IMR-90 (cell line): ENCODE measurements at regions not wholly inside any gene's neighbourhood (a gene's known extent, or its start where the extent isn't known, plus 50 kb on each side); places are given as distances from the start of the nearest gene placed in this dataset.

ENCODE experiments used
- ATAC-seq: fragments of 200-7000 bp; cut with Tn5 transposase; 2 replicates; pipeline ENCODE4 v1.9.1; 2020; ENCODE audit warnings: low read depth, mild to moderate bottlenecking, moderate library complexity
- BruUV-seq: library from RNA; stranded (reverse); fragments of 400-500 nt; replicated peaks from 2 replicates; lab custom pipeline; 2021; lab: Mats Ljungman, UMichigan
- CTCF ChIA-PET: fragments of 300-600 bp; formaldehyde crosslinking; extraction: SDS; loops from one replicate; lab custom pipeline; 2021; ENCODE audit warnings: antibody characterized with exemption; lab: Yijun Ruan, JAX
- POLR2A ChIA-PET: fragments of 300-600 bp; sonication (Branson Sonifier 250); formaldehyde crosslinking; loops from one replicate; lab custom pipeline; 2022; ENCODE audit warnings: antibody characterized with exemption; ENCODE audit not compliant: unreplicated experiment; lab: Charles Lee
- DNase-seq: peaks from one replicate; pipeline ENCODE4 v3.0.0; 2013
- H2AFZ ChIP-seq: replicated peaks from 2 replicates; pipeline ENCODE3; 2013; ENCODE audit warnings: low read length, mild to moderate bottlenecking; ENCODE audit not compliant: poor library complexity
- H2AK5ac ChIP-seq: 2 replicates; pipeline ENCODE4 v1.6.1; 2013; ENCODE audit warnings: low read depth, low read length, inconsistent platforms
- H2AK9ac ChIP-seq: replicated peaks from 2 replicates; pipeline ENCODE3; 2013; ENCODE audit warnings: mild to moderate bottlenecking, low read depth, low read length, moderate library complexity; ENCODE audit not compliant: poor library complexity
- H2BK120ac ChIP-seq: 2 replicates; pipeline ENCODE4 v1.6.1; 2013; ENCODE audit warnings: low read depth, low read length, inconsistent platforms
- H2BK15ac ChIP-seq: 3 replicates; pipeline ENCODE4 v1.6.1; 2013; ENCODE audit warnings: low read depth, low read length, inconsistent platforms
- H2BK20ac ChIP-seq: 2 replicates; pipeline ENCODE4 v1.6.1; 2013; ENCODE audit warnings: low read depth, mild to moderate bottlenecking, inconsistent platforms, low read length, moderate library complexity
- H2BK5ac ChIP-seq: 2 replicates; pipeline ENCODE4 v1.6.1; 2013; ENCODE audit warnings: mild to moderate bottlenecking, low read depth, low read length, inconsistent platforms; ENCODE audit not compliant: poor library complexity, severe bottlenecking
- H3K14ac ChIP-seq: replicated peaks from 2 replicates; pipeline ENCODE4 v1.6.1; 2013; ENCODE audit warnings: low read depth, low read length, inconsistent platforms
- H3K18ac ChIP-seq: 2 replicates; pipeline ENCODE4 v1.6.1; 2013; ENCODE audit warnings: low read depth, low read length, control low read depth
- H3K23ac ChIP-seq: 2 replicates; pipeline ENCODE4 v1.6.1; 2013; ENCODE audit warnings: low read depth, low read length, inconsistent platforms
- H3K27ac ChIP-seq: 2 replicates; pipeline ENCODE4 v1.5.1; 2013; ENCODE audit warnings: mild to moderate bottlenecking, control low read depth, low read length; ENCODE audit not compliant: insufficient read depth
- H3K27me3 ChIP-seq: 2 replicates; pipeline ENCODE4 v1.6.1; 2013; ENCODE audit warnings: low read length; ENCODE audit not compliant: control insufficient read depth, insufficient read depth
- H3K36me3 ChIP-seq: 2 replicates; pipeline ENCODE4 v1.6.1; 2013; ENCODE audit warnings: low read length, mixed read lengths; ENCODE audit not compliant: control insufficient read depth, insufficient read depth
- H3K4ac ChIP-seq: 2 replicates; pipeline ENCODE4 v1.6.1; 2013; ENCODE audit warnings: low read depth, low read length, inconsistent platforms
- H3K4me1 ChIP-seq: 2 replicates; pipeline ENCODE4 v1.6.1; 2013; ENCODE audit warnings: low read length, mixed read lengths; ENCODE audit not compliant: control insufficient read depth, insufficient read depth
- H3K4me2 ChIP-seq: 2 replicates; pipeline ENCODE4 v1.6.1; 2013; ENCODE audit warnings: low read depth, mild to moderate bottlenecking, control low read depth, low read length, moderate library complexity
- H3K4me3 ChIP-seq: 2 replicates; pipeline ENCODE4 v1.5.1; 2013; ENCODE audit warnings: low read depth, mild to moderate bottlenecking, control low read depth, low read length, moderate library complexity; ENCODE audit not compliant: insufficient read depth
- H3K56ac ChIP-seq: 2 replicates; pipeline ENCODE4 v1.6.1; 2013; ENCODE audit warnings: low read length, inconsistent platforms; ENCODE audit not compliant: insufficient read depth; ENCODE audit errors: extremely low read depth
- H3K79me1 ChIP-seq, 2 experiments: 2 replicates each; pipeline ENCODE4 v1.6.1; 2013; ENCODE audit warnings: low read length in 2 of 2, inconsistent platforms in 1 of 2, low read depth in 1 of 2
- H3K9ac ChIP-seq: 2 replicates; pipeline ENCODE4 v1.6.1; 2013; ENCODE audit warnings: low read depth, low read length, control low read depth
- H3K9me1 ChIP-seq: 2 replicates; pipeline ENCODE4 v1.6.1; 2013; ENCODE audit warnings: low read length, inconsistent platforms; ENCODE audit not compliant: insufficient read depth
- H3K9me3 ChIP-seq: 2 replicates; pipeline ENCODE4 v1.6.1; 2013; ENCODE audit warnings: low read length; ENCODE audit not compliant: control insufficient read depth, insufficient read depth
- H4K20me1 ChIP-seq: 2 replicates; pipeline ENCODE4 v1.6.1; 2013; ENCODE audit warnings: low read length, inconsistent platforms; ENCODE audit not compliant: insufficient read depth
- H4K5ac ChIP-seq: 2 replicates; pipeline ENCODE4 v1.6.1; 2013; ENCODE audit warnings: mild to moderate bottlenecking, low read depth, low read length, control low read depth
- H4K8ac ChIP-seq, 2 experiments: 2 replicates each; pipeline ENCODE4 v1.6.1; 2013; ENCODE audit warnings: low read depth in 2 of 2, low read length in 2 of 2, control low read depth in 1 of 2, inconsistent platforms in 1 of 2
- H4K91ac ChIP-seq: 2 replicates; pipeline ENCODE4 v1.6.1; 2013; ENCODE audit warnings: low read depth, low read length, inconsistent platforms; ENCODE audit not compliant: insufficient read depth
- CEBPB ChIP-seq: IDR thresholded peaks from 2 replicates; pipeline ENCODE4 v1.6.1; 2012; ENCODE audit warnings: low read depth, low read length, improper control_type of control experiment
- NFE2L2 ChIP-seq: fragments of 150-350 bp; IDR thresholded peaks from 2 replicates; pipeline ENCODE4 v1.6.1; 2016; ENCODE audit warnings: low read depth, mild to moderate bottlenecking, low read length
- RAD21 ChIP-seq: IDR thresholded peaks from 2 replicates; pipeline ENCODE4 v1.6.1; 2012; ENCODE audit warnings: low read length, improper control_type of control experiment
- SMC3 ChIP-seq: fragments of 150-350 bp; IDR thresholded peaks from 2 replicates; pipeline ENCODE4 v1.6.1; 2016; ENCODE audit warnings: low read depth, mild to moderate bottlenecking, antibody characterized with exemption, low read length, moderate library complexity
- dilution Hi-C: fragments of 300-500 bp; cut with HindIII; formaldehyde crosslinking; loops from one replicate; pipeline ENCODE4 v1.14.3; 2018; ENCODE audit warnings: low sequenced_read_pairs; ENCODE audit not compliant: unreplicated experiment
- in situ Hi-C: fragments of 300-500 bp; cut with MboI; formaldehyde crosslinking; loops from 3 replicates; pipeline ENCODE4 v1.14.3; 2019; ENCODE audit warnings: low sequenced_read_pairs, inconsistent platforms, mixed read lengths
- intact Hi-C: fragments of 100-400 bp; cut with micrococcal nuclease; formaldehyde crosslinking; loops from 2 replicates; pipeline ENCODE4 v1.10.0; 2022

- Histone ChIP-seq H3K9ac (no peak overlapping the region), H3K4ac (no peak overlapping the region), H3K56ac (no peak overlapping the region), H3K9me3 (peaks cover 2% of the 10 kb centered on the region; the same call in 1 of the 2 replicates), H3K14ac (no peak overlapping the region), H3K23ac (no peak overlapping the region), H2BK15ac (no peak overlapping the region), H3K79me1 (no peaks in the 10 kb centered on the region), H2AFZ (no peak overlapping the region), H3K4me2 (no peak overlapping the region), H2BK20ac (no peak overlapping the region), H4K91ac (no peak overlapping the region), H3K4me1 (no peaks in the 10 kb centered on the region), H3K27me3 (no peaks in the 10 kb centered on the region), H2BK120ac (no peak overlapping the region), H2AK9ac (no peak overlapping the region), H4K20me1 (no peaks in the 10 kb centered on the region), H3K36me3 (no peaks in the 10 kb centered on the region), H3K9me1 (no peaks in the 10 kb centered on the region), H4K8ac (no peak overlapping the region), H3K18ac (no peak overlapping the region), H3K27ac (no peak overlapping the region), H2BK5ac (no peak overlapping the region), H3K4me3 (no peak overlapping the region), H2AK5ac (no peak overlapping the region), H4K5ac (no peak overlapping the region)
- ChIA-PET POLR2A (no interaction called here), CTCF (no interaction called here)
- no peak for ATAC-seq
- DNase-seq = no peak
- TF ChIP-seq RAD21 (no peak), NFE2L2 (no peak), CEBPB (no peak), SMC3 (no peak)
- intact Hi-C loops (no loop called here), in situ Hi-C loops (no loop called here), dilution Hi-C loops (no loop called here)
- BruUV-seq = no TSS peak
Observed at GRCh38 chr3:103189941-103190340, 755.1 kb downstream of the ZPLD1 start.
